ENCODE measurements at regions not wholly inside any gene's neighbourhood (a gene's known extent, or its start where the extent isn't known, plus 50 kb on each side); places are given as distances from the start of the nearest gene placed in this dataset.

DNA sequence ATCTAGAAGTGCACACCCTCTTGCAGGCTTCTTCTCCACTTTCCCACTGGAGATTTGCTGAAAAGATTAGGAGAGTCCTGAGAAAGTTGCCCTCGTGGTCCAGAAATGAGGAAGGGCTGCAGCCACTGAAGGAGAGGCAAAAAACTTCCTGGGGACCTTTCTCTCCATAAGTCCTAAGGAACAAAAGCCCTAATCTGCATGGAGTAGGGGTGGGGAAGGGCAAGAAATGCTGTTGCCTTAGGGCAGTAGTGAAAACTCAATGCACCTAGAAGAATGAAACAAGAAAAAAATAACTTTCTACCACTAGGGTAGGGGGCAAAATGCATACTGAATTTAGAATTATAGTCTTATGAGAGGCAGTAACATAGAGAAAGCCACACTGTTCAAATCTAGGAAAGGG is 1408.8 kb downstream of the PCDH19 start:
- TF ChIP-seq CTCF (IDR thresholded peaks at IDR 0.05), result no peak
- TF ChIP-seq EP300 (IDR thresholded peaks at IDR 0.05), result no peak
